DND-41 (cell line): ENCODE measurements at regions not wholly inside any gene's neighbourhood (a gene's known extent, or its start where the extent isn't known, plus 50 kb on each side); places are given as distances from the start of the nearest gene placed in this dataset.

ENCODE experiments used
- EZH2 ChIP-seq: IDR thresholded peaks from 3 replicates; pipeline ENCODE4 v1.6.1; 2012; ENCODE audit warnings: borderline replicate concordance, low read depth, mild to moderate bottlenecking, moderate library complexity, low read length, inconsistent platforms; ENCODE audit not compliant: severe bottlenecking
- TF ChIP-seq, protein P1 (sequence below): IDR thresholded peaks from 2 replicates; pipeline ENCODE4 v1.5.1; 2012; ENCODE audit warnings: borderline replicate concordance, low read length, moderate library complexity, mild to moderate bottlenecking; ENCODE audit not compliant: poor library complexity, severe bottlenecking; ENCODE audit errors: extremely low read depth

DNA sequence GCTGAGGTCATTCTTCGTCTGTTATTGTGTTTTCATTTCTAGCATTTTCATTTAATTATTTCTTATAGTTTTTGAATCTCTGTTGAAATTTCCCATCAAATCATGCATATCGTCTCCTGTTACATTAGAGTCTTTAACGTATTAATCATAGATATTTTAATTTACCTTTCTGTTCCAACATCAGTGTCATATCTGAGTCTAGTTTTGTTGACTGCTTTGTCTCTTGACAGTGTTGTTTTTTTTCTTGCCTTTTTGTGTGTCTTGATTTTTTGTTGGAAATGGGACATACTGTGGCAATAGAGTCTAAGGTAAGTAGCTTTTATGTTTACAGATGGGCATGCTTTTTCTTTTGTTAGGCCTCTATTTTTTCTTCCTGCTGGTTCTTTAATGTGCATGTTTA lies 286.8 kb upstream of the THRB start:
- TF ChIP-seq EZH2 = no peak
- TF ChIP-seq, protein P1, sequence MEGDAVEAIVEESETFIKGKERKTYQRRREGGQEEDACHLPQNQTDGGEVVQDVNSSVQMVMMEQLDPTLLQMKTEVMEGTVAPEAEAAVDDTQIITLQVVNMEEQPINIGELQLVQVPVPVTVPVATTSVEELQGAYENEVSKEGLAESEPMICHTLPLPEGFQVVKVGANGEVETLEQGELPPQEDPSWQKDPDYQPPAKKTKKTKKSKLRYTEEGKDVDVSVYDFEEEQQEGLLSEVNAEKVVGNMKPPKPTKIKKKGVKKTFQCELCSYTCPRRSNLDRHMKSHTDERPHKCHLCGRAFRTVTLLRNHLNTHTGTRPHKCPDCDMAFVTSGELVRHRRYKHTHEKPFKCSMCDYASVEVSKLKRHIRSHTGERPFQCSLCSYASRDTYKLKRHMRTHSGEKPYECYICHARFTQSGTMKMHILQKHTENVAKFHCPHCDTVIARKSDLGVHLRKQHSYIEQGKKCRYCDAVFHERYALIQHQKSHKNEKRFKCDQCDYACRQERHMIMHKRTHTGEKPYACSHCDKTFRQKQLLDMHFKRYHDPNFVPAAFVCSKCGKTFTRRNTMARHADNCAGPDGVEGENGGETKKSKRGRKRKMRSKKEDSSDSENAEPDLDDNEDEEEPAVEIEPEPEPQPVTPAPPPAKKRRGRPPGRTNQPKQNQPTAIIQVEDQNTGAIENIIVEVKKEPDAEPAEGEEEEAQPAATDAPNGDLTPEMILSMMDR = no peak
